GM19035 (cell line): ENCODE measurements at regions not wholly inside any gene's neighbourhood (a gene's known extent, or its start where the extent isn't known, plus 50 kb on each side); places are given as distances from the start of the nearest gene placed in this dataset.
"Not testable (repeated sequence)": the region's sequence is repeated elsewhere in the genome, so short reads cannot be mapped to it uniquely, and the experiment has no call there.

ENCODE experiments used
- ATAC-seq: cut with Tn5 transposase; IDR thresholded peaks from one replicate; pipeline ENCODE4 v1.9.1; 2021; ENCODE audit not compliant: unreplicated experiment

- not testable (repeated sequence) for ATAC-seq
Observed at GRCh38 chr2:89795530-89795929, 1104.1 kb downstream of the RPIA start.

DNA sequence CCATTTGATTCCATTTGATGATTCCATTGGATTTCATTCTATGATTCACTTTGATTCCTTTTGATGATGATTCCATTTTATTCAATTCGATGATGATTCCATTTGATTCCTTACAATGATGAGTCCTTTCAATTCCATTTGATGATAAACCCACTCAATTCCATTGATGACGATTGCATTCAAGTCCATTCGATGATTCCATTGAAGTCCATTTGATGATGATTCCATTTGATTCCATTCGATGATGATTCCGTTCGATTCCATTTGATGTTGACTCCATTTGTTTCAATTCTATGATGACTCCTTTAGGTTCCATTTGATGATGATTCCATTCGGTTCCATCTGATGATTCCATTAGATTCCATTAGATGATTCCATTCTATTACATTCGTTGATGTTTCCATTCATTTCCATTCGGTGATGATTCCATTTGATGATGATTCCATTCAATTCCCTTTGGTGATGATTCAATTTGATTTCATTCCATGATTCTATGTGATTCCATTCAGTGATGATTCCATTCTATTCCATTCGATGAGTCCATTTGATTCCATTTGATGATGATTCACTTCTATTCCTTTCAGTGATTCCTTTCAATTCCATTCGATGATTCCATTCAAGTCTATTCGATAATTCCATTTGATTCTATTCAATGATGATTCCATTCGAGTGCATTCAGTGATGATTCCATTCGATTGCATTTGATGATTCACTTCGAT is 1106.0 kb downstream of the RPIA start:
- no peak for ATAC-seq

DNA sequence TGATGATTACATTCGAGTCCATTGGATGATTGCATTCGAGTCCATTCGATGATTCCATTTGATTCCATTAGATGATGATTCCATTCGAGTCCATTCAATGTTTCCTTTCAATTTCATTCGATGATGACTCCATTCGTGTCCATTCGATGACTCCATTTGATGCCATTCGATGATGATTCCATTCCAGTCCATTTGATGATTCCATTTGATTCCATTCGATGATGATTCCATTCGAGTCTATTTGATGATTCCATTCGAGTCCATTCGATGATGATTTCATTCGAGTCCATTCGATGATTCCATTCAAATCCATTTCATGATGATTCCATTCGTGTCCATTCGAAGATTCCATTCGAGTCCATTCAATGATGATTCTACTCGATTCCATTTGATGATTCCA is 1109.7 kb downstream of the RPIA start:
- not testable (repeated sequence) for ATAC-seq

DNA sequence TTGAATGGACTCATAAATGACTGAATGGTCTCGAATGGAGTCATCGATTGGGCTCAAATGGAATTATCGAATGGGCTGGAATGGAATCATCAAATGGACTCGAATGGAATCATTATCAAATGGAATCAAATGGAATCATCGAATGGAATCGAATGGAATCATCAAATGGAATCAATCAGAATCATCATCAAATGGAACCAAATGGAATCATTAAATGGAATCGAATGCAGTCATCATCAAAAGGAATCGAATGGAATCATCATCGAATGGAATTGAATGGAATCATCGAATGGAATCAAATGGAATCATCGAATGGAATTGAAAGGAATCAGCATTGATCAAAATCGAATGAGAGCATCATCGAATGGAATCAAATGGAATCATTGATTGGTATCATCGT is 1114.9 kb downstream of the RPIA start:
- ATAC-seq: not testable (repeated sequence)

DNA sequence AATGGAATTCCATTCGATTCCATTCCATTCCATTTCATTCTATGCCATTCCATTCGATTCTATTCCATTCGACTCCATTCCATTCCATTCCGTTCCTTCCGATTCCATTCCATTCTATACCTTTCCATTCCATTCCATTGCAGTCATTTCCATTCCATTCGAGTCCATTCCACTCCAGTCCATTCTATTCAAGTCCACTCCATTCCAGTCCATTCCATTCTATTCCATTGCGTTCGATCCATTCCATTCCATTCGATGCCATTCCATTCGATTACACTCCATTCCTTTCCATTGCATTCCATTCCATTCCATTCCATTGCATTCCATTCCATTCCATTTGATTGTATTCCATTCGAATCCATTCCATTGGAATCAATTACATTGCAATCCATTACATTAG is 1119.8 kb downstream of the RPIA start:
- ATAC-seq: no peak

DNA sequence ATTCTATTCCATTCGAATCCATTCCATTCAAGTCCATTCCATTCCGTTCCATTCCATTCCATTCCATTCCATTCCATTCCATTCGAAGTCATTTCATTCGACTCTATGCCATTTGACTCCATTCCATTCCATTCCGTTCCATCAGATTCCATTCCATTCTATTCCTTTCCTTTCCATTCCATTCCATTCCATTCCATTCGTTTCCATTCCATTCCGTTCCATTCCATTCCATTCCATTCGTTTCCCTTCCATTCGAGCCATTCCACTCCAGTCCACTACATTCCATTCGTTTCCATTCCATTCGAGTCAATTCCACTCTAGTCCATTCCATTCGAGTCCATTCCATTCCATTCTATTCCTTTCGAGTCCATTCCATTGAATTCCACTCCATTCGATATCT is 1120.4 kb downstream of the RPIA start:
- ATAC-seq: not testable (repeated sequence)

DNA sequence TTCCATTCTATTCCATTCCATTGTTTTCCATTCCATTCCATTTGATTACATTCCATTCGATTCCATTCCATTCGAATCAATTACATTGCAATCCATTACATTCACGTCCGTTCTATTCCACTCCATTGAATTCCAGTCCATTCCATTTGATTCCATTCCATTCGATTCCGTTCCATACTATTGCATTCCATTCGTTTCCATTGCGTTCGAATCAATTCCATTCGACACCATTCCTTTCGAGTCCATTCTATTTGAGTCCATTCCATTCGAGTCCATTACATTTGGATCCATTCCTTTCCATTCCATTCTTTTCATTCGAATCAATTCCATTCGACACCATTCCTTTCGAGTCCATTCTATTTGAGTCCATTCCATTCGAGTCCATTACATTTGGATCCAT is 1122.9 kb downstream of the RPIA start:
- ATAC-seq: not testable (repeated sequence)

DNA sequence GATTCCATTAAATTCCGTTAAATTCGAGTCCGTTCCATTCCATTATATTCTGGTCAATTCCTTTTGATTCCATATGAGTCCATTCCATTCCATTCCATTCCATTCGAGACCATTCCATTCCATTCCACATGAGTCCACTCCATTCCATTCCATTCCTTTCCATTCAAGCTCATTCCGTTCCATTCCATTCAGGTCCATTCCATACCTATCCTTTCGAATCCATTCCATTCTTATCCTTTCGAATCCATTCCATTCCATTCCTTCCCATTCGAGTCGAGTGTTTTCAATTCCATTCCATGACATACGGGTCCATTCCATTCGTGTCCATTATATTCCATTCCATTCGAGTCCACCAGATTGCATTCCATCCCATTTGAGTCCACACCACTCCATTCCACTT is 1127.4 kb downstream of the RPIA start:
- no peak for ATAC-seq

GRCh38 chr2:89819809-89820208 is 1128.3 kb downstream of the RPIA start:
- no peak for ATAC-seq

- ATAC-seq: no peak
Observed at GRCh38 chr2:89820248-89820647, 1128.8 kb downstream of the RPIA start.

- no peak for ATAC-seq
Observed at GRCh38 chr2:89821455-89821945, 1130.0 kb downstream of the RPIA start.

DNA sequence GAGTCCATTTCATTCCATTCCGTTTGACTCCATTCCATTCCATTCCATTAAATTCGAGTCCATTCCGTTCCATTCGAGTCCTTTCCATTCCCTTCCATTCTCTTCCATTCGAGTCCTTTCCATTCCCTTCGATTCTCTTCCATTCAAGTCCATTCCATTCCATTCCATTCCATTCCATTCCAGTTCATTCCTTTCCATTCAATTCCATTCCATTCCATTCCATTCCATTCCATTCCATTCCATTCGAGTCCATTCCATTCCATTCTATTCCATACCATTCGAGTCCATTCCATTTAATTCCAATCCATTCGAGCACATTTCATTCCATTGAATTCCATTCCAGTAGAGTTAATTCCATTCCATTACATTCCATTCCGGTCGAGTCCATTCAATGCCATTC is 1130.9 kb downstream of the RPIA start:
- not testable (repeated sequence) for ATAC-seq

DNA sequence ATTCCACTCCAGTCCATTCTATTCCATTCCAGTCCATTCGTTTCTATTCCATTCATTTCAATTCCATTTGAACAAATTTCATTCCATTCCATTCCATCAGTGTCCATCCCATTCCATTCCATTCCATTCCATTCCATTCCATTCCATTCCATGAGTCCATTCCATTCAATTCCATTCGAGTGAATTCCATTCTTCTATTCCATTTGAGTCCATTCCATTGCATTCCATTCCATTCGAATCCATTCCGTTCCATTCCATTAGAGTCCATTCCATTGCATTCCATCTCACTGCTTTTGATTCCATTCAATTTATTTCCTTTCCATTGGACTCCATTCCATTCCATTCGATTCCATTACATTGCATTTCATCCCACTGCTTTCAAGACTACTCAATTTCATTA is 1132.1 kb downstream of the RPIA start:
- ATAC-seq: no peak

DNA sequence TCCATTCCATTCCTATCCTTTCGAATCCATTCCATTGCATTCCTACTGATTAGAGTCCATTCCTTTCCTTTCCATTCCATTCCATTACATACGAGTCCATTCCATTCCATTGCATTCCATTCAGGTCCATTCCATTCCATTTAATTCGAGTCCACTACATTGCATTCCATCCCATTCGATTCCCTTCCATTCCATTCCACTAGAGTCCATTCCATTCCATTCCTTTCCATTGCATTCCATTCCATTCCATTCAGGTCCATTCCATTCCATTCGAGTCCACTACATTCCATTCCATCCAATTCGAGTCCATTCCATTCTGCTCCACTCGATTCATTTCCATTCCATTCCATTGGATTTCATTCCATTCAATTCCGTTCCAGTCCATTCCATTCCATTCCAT is 1133.6 kb downstream of the RPIA start:
- no peak for ATAC-seq

DNA sequence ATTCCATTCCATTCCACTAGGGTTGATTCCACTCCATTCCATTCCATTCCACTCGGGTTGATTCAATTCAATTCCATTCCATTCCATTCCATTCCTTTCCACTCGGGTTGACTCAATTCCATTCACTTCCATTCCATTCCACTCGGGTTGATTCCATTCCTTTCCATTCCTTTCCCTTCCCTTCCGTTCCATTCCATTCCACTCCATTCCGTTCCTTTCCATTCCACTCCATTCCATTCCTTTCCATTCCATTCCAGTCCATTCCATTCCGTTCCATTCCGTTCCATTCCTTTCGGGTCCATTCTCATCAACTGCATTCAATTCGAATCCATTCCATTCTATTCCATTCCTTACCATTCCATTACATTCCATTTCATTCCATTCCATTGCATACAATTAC is 1135.3 kb downstream of the RPIA start:
- ATAC-seq: not testable (repeated sequence)

- not testable (repeated sequence) for ATAC-seq
Observed at GRCh38 chr2:89827829-89828228, 1136.4 kb downstream of the RPIA start.

- ATAC-seq: not testable (repeated sequence)
Observed at GRCh38 chr2:89828416-89828815, 1136.9 kb downstream of the RPIA start.

- ATAC-seq: not testable (repeated sequence)
Observed at GRCh38 chr2:89828961-89829631, 1137.6 kb downstream of the RPIA start.

- ATAC-seq: no peak
Observed at GRCh38 chr2:89829828-89830227, 1138.4 kb downstream of the RPIA start.

- ATAC-seq: peak; percentile 42
Observed at GRCh38 chr2:89830341-89831218, 1139.1 kb downstream of the RPIA start.
